Superior temporal gyrus (tissue), 1 donor: ENCODE measurements at regions not wholly inside any gene's neighbourhood (a gene's known extent, or its start where the extent isn't known, plus 50 kb on each side); places are given as distances from the start of the nearest gene placed in this dataset.

Experiments used
- DNase-seq: peaks from one replicate; pipeline ENCODE4 v3.0.0-alpha.2; 2016; ENCODE audit errors: extremely low spot score

DNA sequence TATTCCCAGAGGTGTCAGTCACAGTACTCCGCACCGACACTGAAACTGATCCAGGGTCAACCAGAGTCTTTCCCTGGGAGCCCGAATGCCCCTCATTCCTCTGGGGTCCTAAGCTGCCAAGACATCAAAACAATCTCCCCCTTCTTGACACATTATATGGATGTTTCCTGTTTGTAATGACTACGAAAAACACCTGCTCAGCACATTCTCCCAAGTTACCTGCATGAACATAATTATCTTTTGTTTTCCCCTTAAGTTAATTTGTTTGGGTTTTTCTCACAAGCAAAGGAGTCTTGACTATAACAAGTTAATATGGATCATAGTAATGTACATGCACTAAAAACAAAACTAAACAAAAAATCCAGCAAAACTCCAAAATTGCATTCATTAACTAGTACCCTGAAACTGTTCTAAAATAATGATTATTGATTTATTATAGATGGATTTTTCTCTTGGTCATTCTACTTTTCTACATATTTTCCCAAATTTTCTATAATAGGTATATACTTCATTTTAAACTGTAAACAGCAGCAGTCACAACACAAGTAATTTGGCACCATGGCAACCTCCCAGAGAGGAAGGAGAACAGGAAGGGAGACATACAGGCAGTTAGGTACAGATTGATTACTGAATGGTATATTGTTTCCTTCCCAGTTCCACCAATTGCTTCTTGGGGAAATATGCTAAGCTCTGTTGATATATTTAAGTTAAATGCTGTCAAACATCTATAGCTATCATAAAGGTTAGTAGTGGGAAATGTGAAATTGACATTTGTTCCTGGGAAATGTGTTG is 631.5 kb downstream of the METTL15 start:
- no peak for DNase-seq

DNA sequence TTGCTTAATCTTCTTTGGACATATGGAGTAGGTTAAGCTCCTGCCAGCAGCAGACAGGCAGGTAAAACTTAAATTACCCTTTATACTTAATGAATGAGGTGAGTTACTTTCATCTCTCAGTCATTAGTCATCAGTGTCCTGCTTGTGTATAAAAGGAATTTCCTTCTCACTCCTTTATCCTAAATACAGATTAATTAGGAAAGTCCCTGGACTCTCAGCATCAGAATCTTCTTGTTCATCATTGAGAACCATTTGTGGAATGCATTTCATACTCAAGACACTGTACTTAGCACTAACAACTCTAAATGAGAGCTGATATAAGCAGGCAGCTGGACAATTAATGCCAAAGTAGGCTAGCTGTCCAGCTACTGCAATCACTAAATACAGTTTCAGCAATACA is 630.4 kb downstream of the METTL15 start:
- DNase-seq, result no peak

DNA sequence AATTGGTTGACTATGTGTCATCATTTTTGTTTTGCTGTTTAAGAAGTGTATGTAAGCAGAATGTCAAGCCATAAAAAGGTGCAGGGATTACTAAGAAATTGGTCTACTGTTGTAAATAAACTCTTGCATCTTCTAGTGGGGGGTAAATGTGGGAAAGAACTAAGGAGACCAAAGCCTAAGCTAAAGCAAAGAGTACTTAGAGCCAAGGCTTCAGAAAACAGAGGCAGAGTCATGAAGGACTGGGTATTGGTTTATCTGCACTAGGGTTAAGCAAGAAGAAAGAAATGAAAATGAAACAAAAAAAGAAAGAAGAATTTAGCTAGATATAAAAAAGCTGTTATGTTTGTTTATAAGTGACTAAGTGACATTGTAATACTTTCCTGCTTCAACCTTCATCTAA is 628.1 kb downstream of the METTL15 start:
- DNase-seq, result no peak

DNA sequence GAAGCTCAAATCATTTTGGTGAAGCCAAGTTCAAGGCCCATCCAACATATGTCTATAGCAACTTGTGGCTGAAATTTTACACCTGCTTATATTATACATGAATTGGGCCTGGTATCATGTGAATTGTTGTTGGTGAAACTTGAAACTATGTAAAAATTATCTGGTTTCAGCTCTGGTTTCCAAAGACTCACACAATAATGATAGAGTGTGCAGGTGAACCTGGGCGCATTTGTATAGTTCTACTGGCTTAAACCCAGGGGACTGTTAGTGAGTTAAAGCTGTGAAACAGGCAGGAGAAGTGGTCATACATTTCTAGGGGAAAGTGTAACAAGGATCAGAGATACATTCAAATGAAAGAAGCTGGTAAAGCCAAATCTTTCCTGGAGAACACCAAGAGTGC is 627.3 kb downstream of the METTL15 start:
- no peak for DNase-seq

- DNase-seq, result no peak
These were observed 622.7 kb downstream of the METTL15 start for GRCh38 chr11:28730889-28731288.

- DNase-seq, result no peak
These were observed 622.1 kb downstream of the METTL15 start for GRCh38 chr11:28730336-28730735.

- no peak for DNase-seq
These were observed 621.2 kb downstream of the METTL15 start for GRCh38 chr11:28729339-28729738.

- DNase-seq, result no peak
These were observed 620.5 kb downstream of the METTL15 start for GRCh38 chr11:28728666-28729065.

DNA sequence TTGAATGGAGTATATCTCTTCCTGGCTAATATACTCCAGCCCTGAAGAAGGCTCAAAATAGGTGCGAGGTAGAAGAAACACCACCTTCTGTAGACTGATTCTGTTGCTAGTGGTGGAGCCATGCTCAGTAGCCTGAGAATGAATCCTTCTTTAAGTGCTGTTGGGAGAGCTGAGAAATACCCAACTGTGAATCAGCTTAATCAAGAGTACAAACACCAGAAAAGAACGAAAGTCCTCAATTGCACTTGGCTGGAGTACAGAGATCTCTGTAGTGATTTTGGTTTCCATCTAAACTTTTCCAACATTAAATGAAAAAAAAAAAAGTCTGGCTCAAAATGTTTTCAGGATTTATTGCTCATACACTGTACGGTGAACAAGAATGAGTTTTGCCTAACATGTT is 619.1 kb downstream of the METTL15 start:
- DNase-seq, result no peak

GRCh38 chr11:28726432-28726831 is 618.2 kb downstream of the METTL15 start:
- no peak for DNase-seq

GRCh38 chr11:28715726-28716125 is 607.5 kb downstream of the METTL15 start:
- no peak for DNase-seq

DNA sequence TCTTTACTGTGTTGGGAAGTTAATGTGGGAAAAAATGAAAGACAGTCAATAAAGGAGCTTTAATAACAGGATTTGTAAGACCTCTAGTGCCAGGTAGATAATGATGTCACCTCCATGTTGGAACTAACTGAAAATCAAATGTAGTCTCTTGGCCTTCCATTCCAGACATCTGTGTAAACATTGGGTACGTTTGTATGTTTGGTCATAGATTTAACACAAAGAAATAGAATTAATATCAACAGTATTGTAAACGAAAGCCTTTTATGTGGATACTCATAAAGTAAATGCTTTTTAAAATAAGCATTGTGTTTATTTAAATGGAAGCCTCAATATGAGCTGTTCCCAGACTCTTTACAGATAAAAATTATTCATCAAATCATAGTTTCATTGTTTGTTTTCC is 605.7 kb downstream of the METTL15 start:
- no peak for DNase-seq

GRCh38 chr11:28708075-28708474 is 599.9 kb downstream of the METTL15 start:
- no peak for DNase-seq

DNA sequence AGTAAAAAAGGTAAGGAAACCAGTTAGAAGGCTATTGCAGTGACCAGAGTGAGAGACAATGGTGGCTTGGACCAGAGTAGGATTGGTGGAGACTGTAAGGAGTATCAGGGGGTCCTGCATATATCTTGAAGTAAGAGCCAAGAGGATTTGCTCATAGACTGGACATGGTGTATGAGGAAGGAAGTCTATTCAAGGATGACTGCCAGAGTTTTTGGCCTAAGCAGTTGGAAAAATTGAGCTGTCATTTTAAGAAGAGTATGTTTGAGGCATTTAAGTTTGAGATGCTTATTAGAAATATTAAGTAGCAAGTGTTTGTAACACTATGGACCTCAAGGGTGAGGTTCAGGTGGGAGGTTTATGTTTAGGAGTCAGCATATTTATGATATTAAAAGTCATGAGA is 596.6 kb downstream of the METTL15 start:
- no peak for DNase-seq

DNA sequence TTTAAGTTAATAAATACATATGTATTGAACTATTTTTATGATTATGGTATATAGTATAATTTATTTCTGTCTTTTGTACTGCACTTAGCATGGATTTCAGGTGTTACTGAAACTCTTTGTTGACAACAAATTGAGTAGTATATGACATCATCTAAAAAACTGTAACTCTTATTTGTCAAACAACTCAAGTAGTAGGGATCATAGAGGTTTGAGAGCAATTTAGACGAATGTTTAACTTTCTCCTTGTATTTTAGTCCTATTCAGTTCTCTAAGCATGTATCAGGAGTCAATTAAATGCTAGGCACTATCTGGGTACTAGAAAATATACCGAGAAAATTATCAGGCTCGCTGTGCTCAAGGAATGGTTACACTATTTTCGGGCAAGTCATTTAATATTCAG is 595.2 kb downstream of the METTL15 start:
- DNase-seq, result no peak

GRCh38 chr11:28702871-28703270 is 594.7 kb downstream of the METTL15 start:
- DNase-seq, result no peak

DNA sequence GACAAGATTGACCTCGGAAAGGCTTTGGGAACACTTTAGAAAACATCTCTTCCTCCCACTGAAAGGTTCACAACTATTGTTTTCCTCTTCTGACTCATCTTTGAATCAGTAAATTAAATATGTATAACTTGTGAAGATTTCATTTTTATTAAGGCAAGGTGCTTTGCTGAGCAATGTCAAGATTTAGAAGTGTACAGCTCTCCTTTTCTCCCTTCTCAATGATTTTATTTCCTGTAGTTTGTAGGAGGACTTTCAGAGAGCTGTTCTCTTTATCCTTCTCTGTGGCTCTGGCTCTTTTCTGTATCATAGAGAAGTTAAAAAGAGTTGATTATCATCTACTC is 594.2 kb downstream of the METTL15 start:
- no peak for DNase-seq

DNA sequence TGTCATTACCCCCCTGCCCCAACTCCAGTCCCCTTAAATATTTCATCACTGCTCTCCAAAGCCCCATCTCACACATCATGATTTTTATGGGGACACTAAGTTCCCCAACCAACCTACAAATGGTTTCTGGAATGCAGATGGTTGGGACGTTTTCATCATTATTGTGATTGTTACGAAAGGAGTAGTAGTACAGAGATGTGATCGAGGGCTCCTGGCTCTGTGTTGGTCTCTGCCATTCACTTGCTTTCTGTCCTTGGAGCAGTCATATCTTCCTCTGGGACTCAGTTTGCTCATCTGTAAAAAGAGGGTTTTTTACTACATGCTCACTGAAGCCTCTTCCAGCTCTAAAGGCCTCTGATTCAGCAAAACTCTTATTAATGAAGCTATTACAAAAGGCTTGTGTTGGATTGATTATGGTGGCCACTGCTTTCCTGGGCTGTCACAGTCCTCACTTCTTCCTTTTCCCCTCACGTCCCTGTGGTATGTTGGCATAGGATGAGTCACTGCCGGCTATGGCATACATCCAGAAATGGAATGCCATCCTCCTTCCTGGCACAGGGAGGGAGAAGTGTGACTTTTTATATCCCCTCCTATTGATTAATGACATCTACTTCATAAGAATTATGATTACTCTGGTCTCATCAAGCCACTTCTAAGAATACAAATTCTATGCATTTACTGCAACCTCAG is 593.7 kb downstream of the METTL15 start:
- no peak for DNase-seq

DNA sequence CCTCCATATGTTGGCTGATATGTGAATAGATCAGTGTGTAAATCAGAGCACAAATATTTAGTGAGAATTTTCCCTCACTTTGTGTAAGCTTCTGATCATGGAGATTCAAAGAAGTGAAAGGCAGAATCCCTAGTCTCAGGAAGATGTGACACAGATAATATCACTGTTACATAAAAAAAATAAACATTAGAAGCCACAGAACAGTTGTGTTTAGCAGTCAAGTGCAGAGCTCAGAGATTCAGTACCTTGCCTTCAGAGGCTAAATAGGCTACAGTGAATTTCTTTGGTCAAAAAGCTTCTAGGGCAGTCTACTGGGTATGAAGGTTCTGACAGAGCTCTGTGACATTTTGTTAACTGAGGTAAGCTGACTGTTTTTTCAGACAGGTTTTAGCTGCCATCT is 591.5 kb downstream of the METTL15 start:
- no peak for DNase-seq

GRCh38 chr11:28697920-28698827 is 590.0 kb downstream of the METTL15 start:
- peak; percentile 79 for DNase-seq

- no peak for DNase-seq
These were observed 588.4 kb downstream of the METTL15 start for GRCh38 chr11:28696591-28696990.

DNA sequence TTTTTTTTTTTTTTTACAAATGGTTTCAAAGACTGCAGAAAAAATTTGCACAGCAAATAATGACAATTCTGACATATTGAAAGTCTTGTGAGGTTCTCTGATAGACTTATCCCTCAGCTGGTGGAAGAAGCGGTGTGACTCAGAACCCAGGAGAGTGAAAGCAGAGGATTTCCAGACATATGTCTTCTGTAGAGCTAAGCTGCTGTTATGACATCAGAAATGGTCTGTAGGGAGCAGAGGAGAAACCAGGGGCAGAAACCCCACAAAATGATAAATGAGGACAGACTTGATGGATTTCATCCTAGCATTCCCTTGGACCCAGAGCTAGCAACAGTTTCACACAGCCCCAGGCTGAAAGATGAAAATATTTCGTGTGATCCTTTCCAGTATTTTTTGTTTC is 582.6 kb downstream of the METTL15 start:
- no peak for DNase-seq
